HepG2 (cell line): ENCODE measurements at regions not wholly inside any gene's neighbourhood (a gene's known extent, or its start where the extent isn't known, plus 50 kb on each side); places are given as distances from the start of the nearest gene placed in this dataset.

Experiments used
- ATAC-seq: fragments of 200-7000 bp; cut with Tn5 transposase; 3 replicates; pipeline ENCODE4 v1.9.1; 2020; ENCODE audit warnings: mild to moderate bottlenecking, moderate library complexity
- BruUV-seq: library from RNA; stranded (reverse); fragments of 400-500 nt; replicated peaks from 2 replicates; lab custom pipeline; 2021; lab: Mats Ljungman, UMichigan
- CTCF ChIA-PET: fragments of 300-600 bp; formaldehyde crosslinking; extraction: SDS; loops from one replicate; lab custom pipeline; 2021; ENCODE audit warnings: low total read pairs, inconsistent platforms, low intra/inter-chr PET ratio; lab: Yijun Ruan, JAX
- POLR2A ChIA-PET: fragments of 350-600 bp; sonication (Branson Sonifier 250); formaldehyde crosslinking; loops from one replicate; lab custom pipeline; 2020; ENCODE audit warnings: antibody characterized with exemption, inconsistent platforms; lab: Yijun Ruan, JAX
- DNase-seq: peaks from one replicate; pipeline ENCODE4 v3.0.0-alpha.2; 2015; ENCODE audit warnings: low spot score
- FAIRE-seq: peaks from 3 replicates; lab custom pipeline; 2011; peaks lifted over from hg19 to GRCh38; lab: Jason Lieb, UNC
- H2AFZ ChIP-seq: one replicate; pipeline ENCODE4 v1.6.1; 2011; ENCODE audit warnings: low read length, inconsistent platforms
- H3K27ac ChIP-seq: fragments of 300-600 bp; 3 replicates; pipeline ENCODE4 v1.8.0; 2011; ENCODE audit warnings: mixed run types, mild to moderate bottlenecking, mixed read lengths, low read length, inconsistent platforms; ENCODE audit not compliant: insufficient read depth; ENCODE audit errors: extremely low read length
- H3K27me3 ChIP-seq, 2 experiments: fragments of 200-600 bp in 1 of 2; 2 replicates in 1 of 2; 3 replicates in 1 of 2; pipeline versions ENCODE4 v1.6.0 to v1.8.0; 2011; ENCODE audit warnings: low read length in 2 of 2, mild to moderate bottlenecking in 2 of 2, moderate library complexity in 2 of 2, inconsistent platforms in 1 of 2; ENCODE audit not compliant: insufficient read depth in 2 of 2, control insufficient read depth in 1 of 2
- H3K36me3 ChIP-seq, 2 experiments: fragments of 200-600 bp in 1 of 2; replicated peaks in 1 of 2; 2 replicates in 1 of 2; 3 replicates in 1 of 2; pipeline versions ENCODE4 v1.5.1 to v1.8.0; 2011; ENCODE audit warnings: low read length in 2 of 2, inconsistent platforms in 1 of 2; ENCODE audit not compliant: insufficient read depth in 2 of 2, control insufficient read depth in 1 of 2
- H3K4me1 ChIP-seq: 2 replicates; pipeline ENCODE4 v1.5.1; 2012; ENCODE audit warnings: low read length, inconsistent platforms; ENCODE audit not compliant: insufficient read depth
- H3K4me2 ChIP-seq: 2 replicates; pipeline ENCODE4 v1.6.0; 2011; ENCODE audit warnings: low read depth, low read length, inconsistent platforms
- H3K4me3 ChIP-seq, 3 experiments: fragments of 200-600 bp in 1 of 3; sonication (generic), shearing (Covaris generic) in 1 of 3; replicated peaks in 1 of 3; 2 replicates each; pipeline ENCODE4 v1.5.1; 2011 to 2016; ENCODE audit warnings: low read length in 3 of 3, inconsistent platforms in 2 of 3, low read depth in 2 of 3, mild to moderate bottlenecking in 2 of 3, control low read depth in 1 of 3, mixed read lengths in 1 of 3; ENCODE audit not compliant: insufficient read depth in 1 of 3
- H3K79me2 ChIP-seq: one replicate; pipeline ENCODE4 v1.6.1; 2011; ENCODE audit warnings: low read length, inconsistent platforms; ENCODE audit not compliant: insufficient read depth
- H3K9ac ChIP-seq: 2 replicates; pipeline ENCODE4 v1.6.0; 2011; ENCODE audit warnings: mild to moderate bottlenecking, low read depth, low read length, inconsistent platforms; ENCODE audit not compliant: insufficient read depth
- H3K9me3 ChIP-seq: 2 replicates; pipeline ENCODE4 v1.5.1; 2012; ENCODE audit warnings: mild to moderate bottlenecking, low read length
- H4K20me1 ChIP-seq: 2 replicates; pipeline ENCODE4 v1.6.0; 2011; ENCODE audit warnings: inconsistent platforms, mild to moderate bottlenecking, low read length, moderate library complexity; ENCODE audit not compliant: insufficient read depth
- CTCF ChIP-seq: sonication (generic); formaldehyde crosslinking; IDR thresholded peaks from 2 replicates; pipeline ENCODE4 v1.5.0; 2020; ENCODE audit warnings: mild to moderate bottlenecking, missing genetic modification reagents, moderate library complexity
- GABPB1 ChIP-seq: IDR thresholded peaks from 2 replicates; pipeline ENCODE4 v1.6.1; 2016; ENCODE audit warnings: mild to moderate bottlenecking, missing genetic modification reagents, moderate library complexity, missing compliant biosample characterization
- HDAC2 ChIP-seq: sonication (generic); formaldehyde crosslinking; IDR thresholded peaks from 2 replicates; pipeline ENCODE4 v1.4.0; 2020; ENCODE audit warnings: missing genetic modification reagents
- HNRNPK ChIP-seq: fragments of 200-400 bp; formaldehyde crosslinking; IDR thresholded peaks from 2 replicates; pipeline ENCODE4 v1.6.1; 2018; ENCODE audit warnings: low read length, low read depth, moderate library complexity, mild to moderate bottlenecking; ENCODE audit not compliant: poor library complexity, severe bottlenecking
- HOXA3 ChIP-seq: sonication (generic); formaldehyde crosslinking; IDR thresholded peaks from 2 replicates; pipeline ENCODE4 v1.5.0; 2020; ENCODE audit warnings: missing genetic modification reagents
- MATR3 ChIP-seq: sonication (generic); formaldehyde crosslinking; IDR thresholded peaks from 2 replicates; pipeline ENCODE4 v1.4.0; 2020; ENCODE audit warnings: missing genetic modification reagents
- PPARG ChIP-seq: conservative IDR thresholded peaks from 2 replicates; pipeline ENCODE4 v1.6.1; 2016; ENCODE audit warnings: missing biosample characterization, missing genetic modification reagents
- RAD21 ChIP-seq: fragments of 450-650 bp; formaldehyde crosslinking; IDR thresholded peaks from 2 replicates; pipeline ENCODE4 v1.5.0; 2020; ENCODE audit warnings: mild to moderate bottlenecking
- REPIN1 ChIP-seq: sonication (generic); formaldehyde crosslinking; IDR thresholded peaks from 2 replicates; pipeline ENCODE4 v1.8.0; 2022; ENCODE audit warnings: missing genetic modification reagents, low read depth, mild to moderate bottlenecking, borderline replicate concordance
- RXRB ChIP-seq: IDR thresholded peaks from 2 replicates; pipeline ENCODE4 v1.6.1; 2016; ENCODE audit warnings: borderline replicate concordance, missing genetic modification reagents, missing compliant biosample characterization
- SAP130 ChIP-seq: IDR thresholded peaks from 2 replicates; pipeline ENCODE4 v1.6.1; 2016; ENCODE audit warnings: low read depth
- SMC3 ChIP-seq: IDR thresholded peaks from 2 replicates; pipeline ENCODE4 v1.6.1; 2011; ENCODE audit warnings: low read length, improper control_type of control experiment
- SUZ12 ChIP-seq: fragments of 150-350 bp; IDR thresholded peaks from 2 replicates; pipeline ENCODE4 v1.6.1; 2014; ENCODE audit warnings: low read depth, low read length
- THRA ChIP-seq: sonication (generic); formaldehyde crosslinking; IDR thresholded peaks from 2 replicates; pipeline ENCODE4 v1.4.0; 2020; ENCODE audit warnings: missing genetic modification reagents, borderline replicate concordance
- XRCC5 ChIP-seq: fragments of 200-400 bp; formaldehyde crosslinking; optimal IDR thresholded peaks from 2 replicates; pipeline ENCODE3; 2017; ENCODE audit warnings: mild to moderate bottlenecking, low read length
- ZNF513 ChIP-seq: sonication (generic); formaldehyde crosslinking; conservative IDR thresholded peaks from 2 replicates; pipeline ENCODE4 v1.5.0; 2020; ENCODE audit warnings: missing genetic modification reagents
- ZNF574 ChIP-seq: sonication (generic); formaldehyde crosslinking; IDR thresholded peaks from 2 replicates; pipeline ENCODE4 v1.4.0; 2020; ENCODE audit warnings: missing genetic modification reagents
- WGBS: methylation state at CpG from one replicate; pipeline ENCODE4 v1.1.6; 2017; ENCODE audit warnings: low lambda C conversion rate; 5-methylcytosine and 5-hydroxymethylcytosine counted together
- in situ Hi-C: cut with HindIII; loops from 2 replicates; pipeline ENCODE4 v1.10.0; 2017; ENCODE audit warnings: low pct_unique_long_range_greater_than_20kb; ENCODE audit not compliant: extremely low pct_ligation_motif_present
- intact Hi-C: fragments of 100-400 bp; cut with micrococcal nuclease; formaldehyde crosslinking; loops from one replicate; pipeline ENCODE4 v1.10.0; 2022; ENCODE audit not compliant: unreplicated experiment

- no peaks in the 10 kb centered on the region for H3K27me3 ChIP-seq
- no peaks in the 10 kb centered on the region for H4K20me1 ChIP-seq
- intact Hi-C loops (loop anchor here (1.0 kb wide), 2 partner anchors 64 to 221 kb away; no protein-coding TSS in a partner anchor), in situ Hi-C loops (no loop called here)
- H3K9ac ChIP-seq: no peak overlapping the region
- H3K27ac ChIP-seq: no peak overlapping the region
- no peaks in the 10 kb centered on the region for H3K9me3 ChIP-seq
- BruUV-seq: no TSS peak
- no peaks in the 10 kb centered on the region for H3K79me2 ChIP-seq
- FAIRE-seq (peak; percentile 99), DNase-seq (peak; percentile 78), ATAC-seq (peak; percentile 89)
- no peak overlapping the region for H2AFZ ChIP-seq
- H3K4me1 ChIP-seq: no peaks in the 10 kb centered on the region
- no peak overlapping the region for H3K4me2 ChIP-seq
- no peak overlapping the region for H3K4me3 ChIP-seq
- CTCF ChIA-PET: interaction anchor here (1.3 to 2.0 kb wide), 4 partner anchors 63 to 246 kb away, joined by 6 to 22 read pairs (median 8); partner anchors contain the start of gene HPCAL1
- H3K36me3 ChIP-seq: peaks cover 0 to 3% of the 10 kb centered on the region in 2 experiments; a peak in 1 of 5 replicates
- POLR2A ChIA-PET: no interaction called here
- 84% methylated on average over 7 of the region's 7 CpGs for WGBS
- TF ChIP-seq PPARG (CRISPR knock-in tag) (0 out of 2 replicates have a peak, but pooled peaks have one; percentile 16), SUZ12 (no peak), GABPB1 (0 out of 2 replicates have a peak, but pooled peaks have one; percentile 5), ZNF513 (CRISPR knock-in tag) (no peak), REPIN1 (CRISPR knock-in tag) (peak; percentile 36; the same call in 1 of the 2 replicates), SAP130 (CRISPR knock-in tag) (0 out of 2 replicates have a peak, but pooled peaks have one; percentile 25), HOXA3 (peak; percentile 23; the same call in 1 of the 2 replicates), HNRNPK (no peak), ZNF574 (CRISPR knock-in tag) (0 out of 2 replicates have a peak, but pooled peaks have one; percentile 27), RXRB (CRISPR knock-in tag) (peak; percentile 75; the same call in 1 of the 2 replicates), SMC3 (peak; percentile 91), THRA (CRISPR knock-in tag) (peak; percentile 92; the same call in 1 of the 2 replicates), CTCF (CRISPR knock-in tag) (peak; percentile 64), HDAC2 (CRISPR knock-in tag) (peak; percentile 17; the same call in 1 of the 2 replicates), RAD21 (peak; percentile 83), XRCC5 (peak; percentile 66), MATR3 (CRISPR knock-in tag) (no peak)
These were observed 65.7 kb downstream of the RRM2 start for GRCh38 chr2:10188211-10188610.
